ENCODE measurements at regions not wholly inside any gene's neighbourhood (a gene's known extent, or its start where the extent isn't known, plus 50 kb on each side); places are given as distances from the start of the nearest gene placed in this dataset.

- no peak for TF ChIP-seq CTCF (IDR thresholded peaks at IDR 0.05; ENCODE audit: insufficient read depth, low read length)
- TF ChIP-seq POLR2AphosphoS5 (IDR thresholded peaks at IDR 0.05; ENCODE audit: low read depth) = no peak
- no peak for TF ChIP-seq REST (IDR thresholded peaks at IDR 0.05; ENCODE audit: insufficient replicate concordance, low read depth)
- no peak for TF ChIP-seq GABPA (IDR thresholded peaks at IDR 0.05; ENCODE audit: low read depth)
These were observed 310.7 kb downstream of the ZNF326 start for GRCh38 chr1:90305577-90305976.

Data from HL-60 (cell line).